ENCODE measurements at regions not wholly inside any gene's neighbourhood (a gene's known extent, or its start where the extent isn't known, plus 50 kb on each side); places are given as distances from the start of the nearest gene placed in this dataset.

DNA sequence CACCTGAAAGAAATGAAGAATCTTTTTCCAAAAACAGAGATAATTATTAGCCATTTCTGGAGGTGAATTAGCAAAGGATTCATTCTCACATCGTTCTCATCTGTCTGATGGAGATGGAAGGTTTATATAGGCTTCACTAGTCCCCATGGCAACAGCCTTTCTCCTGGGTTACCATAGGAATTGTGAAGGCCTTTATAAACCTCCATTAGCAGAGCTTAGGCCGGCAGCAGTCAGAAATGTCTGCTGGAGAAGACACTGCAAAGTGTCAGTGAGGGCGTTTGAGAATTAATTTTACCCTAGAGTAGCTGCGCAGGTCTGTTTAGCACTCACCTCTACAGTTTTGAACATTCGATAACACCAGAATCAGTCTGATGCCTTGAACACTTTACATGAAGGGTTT lies 290.4 kb upstream of the NR4A3 start:
- H3K4me3 ChIP-seq (ENCODE audit: low read depth, low read length, poor library complexity, severe bottlenecking): no peak overlapping the region
- peaks cover under 1% of the 10 kb centered on the region for H3K4me1 ChIP-seq (ENCODE audit: insufficient read depth, low read length, poor library complexity, severe bottlenecking)
- no peaks in the 10 kb centered on the region for H3K27me3 ChIP-seq (replicated peaks; ENCODE audit: insufficient read depth, low read depth, low read length, poor library complexity)
- no peak overlapping the region for H3K27ac ChIP-seq (ENCODE audit: low read depth, low read length, poor library complexity, severe bottlenecking)
- H3K36me3 ChIP-seq (ENCODE audit: insufficient read depth, low read length, poor library complexity, severe bottlenecking): no peaks in the 10 kb centered on the region
- POLR2A ChIA-PET (ENCODE audit: low non-redundant PET): no interaction called here
- H3K9me3 ChIP-seq (ENCODE audit: low read depth, low read length, poor library complexity, severe bottlenecking): peaks cover 3% of the 10 kb centered on the region
- BruUV-seq (replicated peaks): no TSS peak
- TF ChIP-seq EZH2 (IDR thresholded peaks at IDR 0.05; ENCODE audit: borderline replicate concordance, low read depth, low read length, poor library complexity, severe bottlenecking): no peak
- TF ChIP-seq, protein P1, sequence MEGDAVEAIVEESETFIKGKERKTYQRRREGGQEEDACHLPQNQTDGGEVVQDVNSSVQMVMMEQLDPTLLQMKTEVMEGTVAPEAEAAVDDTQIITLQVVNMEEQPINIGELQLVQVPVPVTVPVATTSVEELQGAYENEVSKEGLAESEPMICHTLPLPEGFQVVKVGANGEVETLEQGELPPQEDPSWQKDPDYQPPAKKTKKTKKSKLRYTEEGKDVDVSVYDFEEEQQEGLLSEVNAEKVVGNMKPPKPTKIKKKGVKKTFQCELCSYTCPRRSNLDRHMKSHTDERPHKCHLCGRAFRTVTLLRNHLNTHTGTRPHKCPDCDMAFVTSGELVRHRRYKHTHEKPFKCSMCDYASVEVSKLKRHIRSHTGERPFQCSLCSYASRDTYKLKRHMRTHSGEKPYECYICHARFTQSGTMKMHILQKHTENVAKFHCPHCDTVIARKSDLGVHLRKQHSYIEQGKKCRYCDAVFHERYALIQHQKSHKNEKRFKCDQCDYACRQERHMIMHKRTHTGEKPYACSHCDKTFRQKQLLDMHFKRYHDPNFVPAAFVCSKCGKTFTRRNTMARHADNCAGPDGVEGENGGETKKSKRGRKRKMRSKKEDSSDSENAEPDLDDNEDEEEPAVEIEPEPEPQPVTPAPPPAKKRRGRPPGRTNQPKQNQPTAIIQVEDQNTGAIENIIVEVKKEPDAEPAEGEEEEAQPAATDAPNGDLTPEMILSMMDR (conservative IDR thresholded peaks at IDR 0.05; ENCODE audit: low read depth, low read length): no peak
- intact Hi-C loops (cut with micrococcal nuclease; ENCODE audit: unreplicated experiment): no loop called here
- DNase-seq (ENCODE audit: low spot score): no peak
- CTCF ChIA-PET: no interaction called here

DNA sequence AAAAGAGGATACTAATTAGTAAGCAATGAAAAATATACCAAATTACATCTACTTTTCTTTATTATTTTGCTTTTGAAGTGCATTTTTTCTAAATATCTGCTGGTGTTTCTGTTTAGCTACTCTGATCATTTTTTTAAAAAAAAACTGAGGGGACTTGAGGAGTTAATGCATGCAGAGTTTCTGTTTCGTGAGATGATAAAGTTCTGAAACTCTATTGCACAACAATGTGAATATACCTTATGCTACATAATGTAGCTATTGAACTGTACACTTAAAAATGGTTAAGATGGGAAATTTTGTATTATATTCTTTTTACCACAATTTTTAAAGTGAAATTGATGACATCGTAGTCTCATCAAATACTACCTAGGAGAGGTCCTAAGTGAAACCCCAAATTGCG lies 288.3 kb upstream of the NR4A3 start:
- TF ChIP-seq, protein P1 (conservative IDR thresholded peaks at IDR 0.05; ENCODE audit: low read depth, low read length): no peak
- TF ChIP-seq EZH2 (IDR thresholded peaks at IDR 0.05; ENCODE audit: borderline replicate concordance, low read depth, low read length, poor library complexity, severe bottlenecking): no peak
- DNase-seq (ENCODE audit: low spot score): no peak
- H3K4me1 ChIP-seq (ENCODE audit: insufficient read depth, low read length, poor library complexity, severe bottlenecking): no peaks in the 10 kb centered on the region
- intact Hi-C loops (cut with micrococcal nuclease; ENCODE audit: unreplicated experiment): no loop called here
- H3K27me3 ChIP-seq (replicated peaks; ENCODE audit: insufficient read depth, low read depth, low read length, poor library complexity): no peaks in the 10 kb centered on the region
- H3K4me3 ChIP-seq (ENCODE audit: low read depth, low read length, poor library complexity, severe bottlenecking): no peak overlapping the region
- no peak overlapping the region for H3K27ac ChIP-seq (ENCODE audit: low read depth, low read length, poor library complexity, severe bottlenecking)
- ChIA-PET CTCF (no interaction called here), POLR2A (ENCODE audit: low non-redundant PET) (no interaction called here)
- H3K36me3 ChIP-seq (ENCODE audit: insufficient read depth, low read length, poor library complexity, severe bottlenecking): no peaks in the 10 kb centered on the region
- H3K9me3 ChIP-seq (ENCODE audit: low read depth, low read length, poor library complexity, severe bottlenecking): no peaks in the 10 kb centered on the region
- BruUV-seq (replicated peaks): no TSS peak

DNA sequence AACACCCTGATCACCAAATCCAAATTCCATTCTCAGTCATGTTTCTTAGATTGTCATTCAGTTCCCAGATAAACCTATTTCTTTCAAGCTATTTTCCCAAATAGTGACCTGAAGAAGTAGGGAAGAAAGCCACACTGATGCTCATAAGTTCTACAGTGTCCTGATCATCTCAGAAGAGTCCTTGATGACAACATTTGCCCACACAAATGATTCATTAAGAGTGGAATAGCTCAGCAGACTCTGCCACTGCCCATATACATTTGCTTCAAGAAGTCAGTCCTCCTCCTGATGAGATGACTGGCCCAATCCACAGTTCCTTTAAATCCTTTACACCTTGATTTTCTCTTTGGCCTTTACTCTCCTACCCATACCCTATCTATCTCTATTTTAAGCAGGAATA lies 283.7 kb upstream of the NR4A3 start:
- ChIA-PET POLR2A (ENCODE audit: low non-redundant PET) (no interaction called here), CTCF (no interaction called here)
- TF ChIP-seq, protein P1 (conservative IDR thresholded peaks at IDR 0.05; ENCODE audit: low read depth, low read length): no peak
- no peak for TF ChIP-seq EZH2 (IDR thresholded peaks at IDR 0.05; ENCODE audit: borderline replicate concordance, low read depth, low read length, poor library complexity, severe bottlenecking)
- Histone ChIP-seq H3K4me1 (ENCODE audit: insufficient read depth, low read length, poor library complexity, severe bottlenecking) (no peaks in the 10 kb centered on the region), H3K27me3 (replicated peaks; ENCODE audit: insufficient read depth, low read depth, low read length, poor library complexity) (no peaks in the 10 kb centered on the region), H3K9me3 (ENCODE audit: low read depth, low read length, poor library complexity, severe bottlenecking) (no peaks in the 10 kb centered on the region), H3K36me3 (ENCODE audit: insufficient read depth, low read length, poor library complexity, severe bottlenecking) (no peaks in the 10 kb centered on the region), H3K4me3 (ENCODE audit: low read depth, low read length, poor library complexity, severe bottlenecking) (no peak overlapping the region), H3K27ac (ENCODE audit: low read depth, low read length, poor library complexity, severe bottlenecking) (no peak overlapping the region)
- BruUV-seq (replicated peaks): no TSS peak
- no peak for DNase-seq (ENCODE audit: low spot score)
- intact Hi-C loops (cut with micrococcal nuclease; ENCODE audit: unreplicated experiment): no loop called here

Measured in A673 (cell line).